ENCODE measurements at regions not wholly inside any gene's neighbourhood (a gene's known extent, or its start where the extent isn't known, plus 50 kb on each side); places are given as distances from the start of the nearest gene placed in this dataset. TPM values are rescaled to one million over a fixed set of nuclear protein-coding genes. Genes with fewer than 3 reads are reported as not detected.

DNA sequence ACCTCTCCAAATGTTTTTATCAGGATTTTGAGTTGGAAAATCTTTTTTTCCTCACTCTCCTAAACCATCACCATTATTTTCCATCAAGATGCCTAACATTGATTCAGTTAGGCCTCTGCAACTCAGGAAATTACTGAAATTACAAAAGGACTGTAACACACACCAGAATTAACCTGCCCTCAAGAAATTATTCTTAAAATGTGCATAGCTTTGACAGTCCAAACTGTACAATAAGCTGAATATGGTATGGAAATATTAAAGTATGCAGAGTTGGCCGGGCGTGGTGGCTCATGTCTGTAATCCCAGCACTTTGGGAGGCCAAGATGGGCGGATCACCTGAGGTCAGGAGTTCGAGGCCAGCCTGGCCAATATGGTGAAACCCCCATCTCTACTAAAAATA, 50.2 kb upstream of the PHLPP1 start:
- no peak overlapping the region for H3K27ac ChIP-seq (ENCODE audit: low read depth in 1 of 2, low read length in 2 of 2)
- 95% methylated on average over 4 of the region's 4 CpGs for WGBS
- peaks cover 0 to 6% (median under 1%) of the 10 kb centered on the region in 4 donors for H3K4me1 ChIP-seq (ENCODE audit: control insufficient read depth in 4 of 4, insufficient read depth in 4 of 4, low read length in 3 of 4)
- TF ChIP-seq EGR1 (IDR thresholded peaks at IDR 0.05; ENCODE audit: low read depth in 2 of 2) = no peak
- TF ChIP-seq, protein P1, sequence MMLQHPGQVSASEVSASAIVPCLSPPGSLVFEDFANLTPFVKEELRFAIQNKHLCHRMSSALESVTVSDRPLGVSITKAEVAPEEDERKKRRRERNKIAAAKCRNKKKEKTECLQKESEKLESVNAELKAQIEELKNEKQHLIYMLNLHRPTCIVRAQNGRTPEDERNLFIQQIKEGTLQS (IDR thresholded peaks at IDR 0.05) = no peak
- no peak for TF ChIP-seq HNF4A (conservative IDR thresholded peaks at IDR 0.05)
- TF ChIP-seq, protein P2, sequence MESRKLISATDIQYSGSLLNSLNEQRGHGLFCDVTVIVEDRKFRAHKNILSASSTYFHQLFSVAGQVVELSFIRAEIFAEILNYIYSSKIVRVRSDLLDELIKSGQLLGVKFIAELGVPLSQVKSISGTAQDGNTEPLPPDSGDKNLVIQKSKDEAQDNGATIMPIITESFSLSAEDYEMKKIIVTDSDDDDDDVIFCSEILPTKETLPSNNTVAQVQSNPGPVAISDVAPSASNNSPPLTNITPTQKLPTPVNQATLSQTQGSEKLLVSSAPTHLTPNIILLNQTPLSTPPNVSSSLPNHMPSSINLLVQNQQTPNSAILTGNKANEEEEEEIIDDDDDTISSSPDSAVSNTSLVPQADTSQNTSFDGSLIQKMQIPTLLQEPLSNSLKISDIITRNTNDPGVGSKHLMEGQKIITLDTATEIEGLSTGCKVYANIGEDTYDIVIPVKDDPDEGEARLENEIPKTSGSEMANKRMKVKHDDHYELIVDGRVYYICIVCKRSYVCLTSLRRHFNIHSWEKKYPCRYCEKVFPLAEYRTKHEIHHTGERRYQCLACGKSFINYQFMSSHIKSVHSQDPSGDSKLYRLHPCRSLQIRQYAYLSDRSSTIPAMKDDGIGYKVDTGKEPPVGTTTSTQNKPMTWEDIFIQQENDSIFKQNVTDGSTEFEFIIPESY (IDR thresholded peaks at IDR 0.05) = no peak
- no peak for TF ChIP-seq TAF1 (conservative IDR thresholded peaks at IDR 0.05)
- TF ChIP-seq, protein P3, sequence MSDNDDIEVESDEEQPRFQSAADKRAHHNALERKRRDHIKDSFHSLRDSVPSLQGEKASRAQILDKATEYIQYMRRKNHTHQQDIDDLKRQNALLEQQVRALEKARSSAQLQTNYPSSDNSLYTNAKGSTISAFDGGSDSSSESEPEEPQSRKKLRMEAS (IDR thresholded peaks at IDR 0.05) = no peak
- H3K36me3 ChIP-seq (ENCODE audit: control insufficient read depth in 4 of 4, insufficient read depth in 3 of 4, low read depth in 1 of 4, low read length in 3 of 4) = no peaks in the 10 kb centered on the region
- no peaks in the 10 kb centered on the region for H3K27me3 ChIP-seq (ENCODE audit: control insufficient read depth in 4 of 4, insufficient read depth in 4 of 4, low read length in 3 of 4)
- H3K9ac ChIP-seq (ENCODE audit: low read depth in 1 of 2, low read length in 2 of 2) = no peak overlapping the region
- DNase-seq (ENCODE audit: low spot score) = no peak
- no peaks in the 10 kb centered on the region for H3K9me3 ChIP-seq (ENCODE audit: control insufficient read depth in 4 of 4, low read length in 3 of 4)
- no peak overlapping the region for H3K4me3 ChIP-seq (ENCODE audit: low read depth in 1 of 3, low read length in 3 of 3)

Small RNAs in the stretch of these regions (small RNA-seq; reads per million reads assigned to genes)
- gene RN7SL705P = not detected
